Fibroblast of mammary gland (primary cell): ENCODE measurements at regions not wholly inside any gene's neighbourhood (a gene's known extent, or its start where the extent isn't known, plus 50 kb on each side); places are given as distances from the start of the nearest gene placed in this dataset.
"Not testable (repeated sequence)": the region's sequence is repeated elsewhere in the genome, so short reads cannot be mapped to it uniquely, and the experiment has no call there.

ENCODE experiments used
- DNase-seq: peaks from one replicate; pipeline ENCODE4 v3.0.0-alpha.2; 2010; ENCODE audit warnings: low read depth
- H3K4me3 ChIP-seq: 2 replicates; pipeline ENCODE4 v1.5.1; 2011; ENCODE audit warnings: low read depth, mild to moderate bottlenecking, low read length, moderate library complexity; ENCODE audit not compliant: control insufficient read depth
- TF ChIP-seq, protein P1 (sequence below): conservative IDR thresholded peaks from 2 replicates; pipeline ENCODE4 v1.5.1; 2011; ENCODE audit warnings: low read depth, low read length, inconsistent platforms; ENCODE audit not compliant: control insufficient read depth, insufficient read depth

DNA sequence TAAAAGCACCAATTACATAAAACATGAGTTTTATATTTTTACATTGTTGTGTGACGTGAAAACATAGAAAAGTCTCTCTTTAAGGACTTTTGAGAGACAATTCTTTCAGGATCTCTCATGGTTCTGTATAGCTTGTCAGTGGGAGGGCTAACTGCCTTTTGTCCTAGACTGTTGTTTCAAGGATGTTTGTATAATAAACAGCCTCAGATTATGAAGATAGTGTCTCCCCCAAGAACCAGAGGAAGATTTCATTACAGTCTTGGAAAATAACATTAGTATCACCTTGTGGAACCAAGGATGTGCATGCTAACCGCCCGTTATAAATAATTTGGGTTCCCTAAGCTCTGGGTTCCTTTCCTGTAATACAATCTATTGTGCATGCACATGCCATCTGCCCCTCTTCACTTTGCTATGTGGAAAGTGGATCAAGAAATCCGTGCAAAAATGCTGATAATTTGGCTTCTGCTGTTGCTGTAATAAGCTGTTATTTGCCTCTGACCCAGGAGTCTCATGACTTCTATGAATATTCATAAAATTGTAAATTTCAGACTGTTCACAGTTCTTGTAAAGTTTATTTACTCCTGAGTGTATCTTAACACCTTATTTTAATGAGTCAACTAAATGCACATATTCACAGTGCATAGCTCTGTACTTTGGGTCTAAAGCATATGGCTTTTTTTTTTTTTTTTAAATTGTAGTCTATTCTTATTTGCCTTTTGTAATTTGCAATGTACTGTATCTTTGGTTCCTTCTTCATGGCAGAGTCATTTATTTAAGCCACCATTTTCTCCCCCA, 265.5 kb downstream of the PTH2R start:
- H3K4me3 ChIP-seq = no peak overlapping the region
- DNase-seq = no peak
- TF ChIP-seq, protein P1, sequence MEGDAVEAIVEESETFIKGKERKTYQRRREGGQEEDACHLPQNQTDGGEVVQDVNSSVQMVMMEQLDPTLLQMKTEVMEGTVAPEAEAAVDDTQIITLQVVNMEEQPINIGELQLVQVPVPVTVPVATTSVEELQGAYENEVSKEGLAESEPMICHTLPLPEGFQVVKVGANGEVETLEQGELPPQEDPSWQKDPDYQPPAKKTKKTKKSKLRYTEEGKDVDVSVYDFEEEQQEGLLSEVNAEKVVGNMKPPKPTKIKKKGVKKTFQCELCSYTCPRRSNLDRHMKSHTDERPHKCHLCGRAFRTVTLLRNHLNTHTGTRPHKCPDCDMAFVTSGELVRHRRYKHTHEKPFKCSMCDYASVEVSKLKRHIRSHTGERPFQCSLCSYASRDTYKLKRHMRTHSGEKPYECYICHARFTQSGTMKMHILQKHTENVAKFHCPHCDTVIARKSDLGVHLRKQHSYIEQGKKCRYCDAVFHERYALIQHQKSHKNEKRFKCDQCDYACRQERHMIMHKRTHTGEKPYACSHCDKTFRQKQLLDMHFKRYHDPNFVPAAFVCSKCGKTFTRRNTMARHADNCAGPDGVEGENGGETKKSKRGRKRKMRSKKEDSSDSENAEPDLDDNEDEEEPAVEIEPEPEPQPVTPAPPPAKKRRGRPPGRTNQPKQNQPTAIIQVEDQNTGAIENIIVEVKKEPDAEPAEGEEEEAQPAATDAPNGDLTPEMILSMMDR = no peak

DNA sequence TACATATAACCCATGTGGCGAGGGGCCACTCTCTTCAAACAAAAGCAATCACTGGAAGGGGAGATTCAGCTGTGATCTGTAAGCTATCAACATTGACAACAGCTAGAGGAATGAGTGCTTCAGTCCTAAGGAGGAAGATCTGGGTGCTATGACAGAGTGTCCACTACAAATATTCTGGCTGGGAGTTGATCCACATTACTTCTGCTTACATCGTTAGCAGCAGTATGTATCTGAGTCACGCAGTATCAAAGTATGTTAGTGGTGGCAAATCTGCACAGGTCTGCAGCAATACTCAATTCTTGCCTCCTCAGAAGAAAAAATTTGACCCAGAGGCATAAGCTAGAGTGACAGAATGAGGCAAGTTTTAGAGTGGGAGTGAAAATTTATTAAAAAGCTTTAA, 267.0 kb downstream of the PTH2R start:
- H3K4me3 ChIP-seq = no peak overlapping the region
- DNase-seq = no peak
- TF ChIP-seq, protein P1 = no peak

DNA sequence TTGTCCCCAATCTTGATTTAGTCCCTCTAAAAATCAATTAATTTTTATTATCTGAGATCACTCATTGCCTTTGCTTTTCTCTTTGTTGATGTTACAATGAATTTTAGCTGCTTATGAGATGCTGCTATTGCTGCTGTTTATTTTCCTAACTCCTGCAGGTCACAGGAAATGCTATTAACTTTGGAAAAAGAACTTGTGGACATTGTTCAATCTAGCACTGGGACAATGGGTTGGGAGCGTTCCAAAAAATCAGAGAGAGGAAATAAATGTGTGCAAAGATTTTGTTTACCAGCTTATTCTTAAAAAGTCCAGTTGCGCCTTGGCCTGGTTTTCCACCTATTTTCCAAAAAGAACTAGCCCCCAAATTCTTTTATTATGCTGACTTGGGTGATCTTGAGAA, 268.3 kb downstream of the PTH2R start:
- no peak for DNase-seq
- TF ChIP-seq, protein P1 = no peak

DNA sequence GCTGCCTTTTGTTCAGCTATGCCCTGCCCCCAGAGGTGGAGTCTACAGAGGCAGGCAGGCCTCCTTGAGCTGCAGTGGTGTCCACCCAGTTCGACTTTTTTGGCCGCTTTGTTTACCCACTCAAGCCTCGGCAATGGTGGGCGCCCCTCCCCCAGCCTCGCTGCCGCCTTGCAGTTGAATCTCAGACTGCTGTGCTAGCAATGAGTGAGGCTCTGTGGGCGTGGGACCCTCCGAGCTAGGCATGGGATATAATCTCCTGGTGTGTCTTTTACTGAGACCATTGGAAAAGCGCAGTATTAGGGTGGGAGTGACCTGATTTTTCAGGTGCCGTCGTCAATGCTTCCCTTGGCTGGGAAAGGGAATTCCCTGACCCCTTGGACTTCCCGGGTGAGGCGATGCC, 279.3 kb downstream of the PTH2R start:
- DNase-seq, H3K4me3 ChIP-seq: not testable (repeated sequence)

More for the DNA sequence above, 268.3 kb downstream of the PTH2R start:
- no peak overlapping the region for H3K4me3 ChIP-seq

DNA sequence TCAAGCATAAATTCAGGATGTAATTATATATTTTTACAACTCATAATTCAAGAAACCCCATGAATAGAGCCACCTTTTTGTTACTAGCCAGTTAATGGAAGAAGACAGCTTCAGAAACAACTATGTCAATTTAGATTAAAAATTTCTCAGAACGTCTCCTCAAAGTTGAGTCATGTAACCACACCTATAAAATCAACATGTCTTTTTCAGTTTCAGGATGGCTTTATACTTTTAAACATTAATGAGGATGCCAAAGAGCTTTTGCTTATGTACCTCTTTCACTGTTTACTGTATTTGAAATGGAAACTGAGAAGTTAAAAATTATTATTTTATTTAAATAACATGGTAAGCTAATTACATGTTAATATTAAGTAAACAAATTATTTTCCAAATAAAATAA, 280.1 kb downstream of the PTH2R start:
- no peak overlapping the region for H3K4me3 ChIP-seq
- TF ChIP-seq, protein P1 = no peak
- DNase-seq = no peak

DNA sequence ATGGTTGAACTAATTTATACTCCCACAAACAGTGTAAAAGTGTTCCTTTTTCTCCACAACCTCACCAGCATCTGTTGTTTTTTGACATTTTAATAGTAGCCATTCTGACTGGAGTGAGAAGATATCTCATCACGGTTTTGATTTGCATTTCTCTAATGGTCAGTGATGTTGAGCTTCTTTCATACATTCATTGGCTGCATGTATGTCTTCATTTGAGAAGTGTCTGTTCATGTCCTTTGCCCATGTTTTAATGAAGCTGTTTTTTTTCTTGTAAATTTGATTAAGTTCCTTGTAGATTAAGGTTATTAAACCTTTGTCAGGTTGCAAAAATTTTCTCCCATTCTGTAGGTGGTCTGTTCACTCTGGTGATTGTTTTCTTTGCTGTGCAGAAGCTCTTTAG, 281.1 kb downstream of the PTH2R start:
- not testable (repeated sequence) for DNase-seq, H3K4me3 ChIP-seq

DNA sequence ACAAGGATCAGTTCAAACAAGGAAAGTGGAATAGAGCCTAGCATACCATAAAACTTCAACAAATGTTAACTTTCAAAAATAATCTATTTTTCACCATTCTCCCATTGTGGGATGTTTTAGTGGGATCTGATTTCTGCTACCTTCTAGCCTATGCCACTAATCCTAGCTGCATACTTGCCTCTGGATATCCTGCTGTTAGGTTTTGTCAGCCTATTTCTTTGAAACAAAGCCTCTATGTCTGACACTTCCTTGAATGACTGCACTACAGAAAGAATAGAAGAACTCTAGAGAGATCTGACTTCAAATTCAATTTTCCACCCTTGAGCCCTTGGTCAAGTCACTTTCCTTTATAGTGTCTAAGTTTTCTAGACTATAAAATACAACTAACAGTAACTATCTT, 291.5 kb downstream of the PTH2R start:
- DNase-seq = no peak
- TF ChIP-seq, protein P1 = no peak
- no peak overlapping the region for H3K4me3 ChIP-seq

DNA sequence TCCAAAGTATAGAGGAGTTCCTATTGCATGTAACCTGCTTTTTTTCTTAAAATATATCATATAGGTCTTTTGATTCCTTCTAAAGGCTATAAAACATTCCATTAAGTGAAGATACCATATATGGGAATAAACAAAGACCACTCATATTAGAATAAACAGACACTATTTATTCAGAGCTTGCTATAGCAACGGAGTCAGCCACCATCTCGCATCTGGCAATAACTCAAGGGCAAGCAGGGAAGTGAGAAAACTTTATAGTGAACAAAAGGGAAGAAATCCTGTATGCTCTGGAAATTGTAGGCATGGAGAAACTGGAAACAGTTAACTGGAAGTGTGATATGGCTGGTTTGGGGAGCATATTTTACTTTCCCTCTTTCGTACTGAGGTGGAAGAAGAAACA, 301.9 kb downstream of the PTH2R start:
- no peak overlapping the region for H3K4me3 ChIP-seq
- DNase-seq = no peak
- TF ChIP-seq, protein P1 = no peak
